Memory B cell (primary cell): ENCODE measurements at regions not wholly inside any gene's neighbourhood (a gene's known extent, or its start where the extent isn't known, plus 50 kb on each side); places are given as distances from the start of the nearest gene placed in this dataset.

Experiments
- ATAC-seq: fragments of 150-1000 bp; cut with Tn5 transposase; 2 replicates; pipeline ENCODE4 v1.10.0; 2021; ENCODE audit warnings: low read depth, mild to moderate bottlenecking, moderate library complexity
- DNase-seq, 2 donors: peaks; one replicate each; pipeline ENCODE4 v3.0.0; 2022; ENCODE audit warnings: low spot score in 2 of 2
- H3K27ac Mint-ChIP-seq: one replicate; pipeline ENCODE4 v1.8.0; 2022; ENCODE audit warnings: mild to moderate bottlenecking, moderate library complexity, mixed read lengths
- H3K27me3 Mint-ChIP-seq: one replicate; pipeline ENCODE4 v1.8.0; 2022; ENCODE audit warnings: mixed read lengths
- H3K36me3 Mint-ChIP-seq: one replicate; pipeline ENCODE4 v1.8.0; 2022; ENCODE audit warnings: mild to moderate bottlenecking, mixed read lengths
- H3K4me1 Mint-ChIP-seq: one replicate; pipeline ENCODE4 v1.8.0; 2022; ENCODE audit warnings: mixed read lengths
- H3K4me3 Mint-ChIP-seq: one replicate; pipeline ENCODE4 v1.8.0; 2022; ENCODE audit warnings: mild to moderate bottlenecking, moderate library complexity, mixed read lengths
- H3K9me3 Mint-ChIP-seq: one replicate; pipeline ENCODE4 v1.8.0; 2022; ENCODE audit warnings: mixed read lengths

GRCh38 chr18:71597219-71597618 lies 946.9 kb downstream of the CBLN2 start:
- Mint-ChIP-seq H3K36me3 (no peaks in the 10 kb centered on the region), H3K9me3 (peaks cover 2% of the 10 kb centered on the region), H3K4me3 (no peak overlapping the region), H3K27me3 (no peaks in the 10 kb centered on the region), H3K4me1 (no peaks in the 10 kb centered on the region), H3K27ac (no peak overlapping the region)
- ATAC-seq: no peak
- DNase-seq: no peak

- H3K9me3 Mint-ChIP-seq: no peaks in the 10 kb centered on the region
- no peaks in the 10 kb centered on the region for H3K27me3 Mint-ChIP-seq
- no peak overlapping the region for H3K27ac Mint-ChIP-seq
- H3K4me3 Mint-ChIP-seq: no peak overlapping the region
- DNase-seq: no peak
- no peaks in the 10 kb centered on the region for H3K4me1 Mint-ChIP-seq
- no peak for ATAC-seq
- H3K36me3 Mint-ChIP-seq: no peaks in the 10 kb centered on the region
Observed at GRCh38 chr18:71583252-71583651, 960.9 kb downstream of the CBLN2 start.

GRCh38 chr18:71554686-71555085 lies 989.5 kb downstream of the CBLN2 start:
- Mint-ChIP-seq H3K27me3 (no peaks in the 10 kb centered on the region), H3K27ac (no peak overlapping the region), H3K4me3 (no peak overlapping the region), H3K36me3 (no peaks in the 10 kb centered on the region), H3K9me3 (peaks cover 4% of the 10 kb centered on the region), H3K4me1 (no peaks in the 10 kb centered on the region)
- no peak for DNase-seq
- no peak for ATAC-seq

- no peak overlapping the region for H3K27ac Mint-ChIP-seq
- DNase-seq (no peak), ATAC-seq (no peak)
- H3K27me3 Mint-ChIP-seq: no peaks in the 10 kb centered on the region
- H3K9me3 Mint-ChIP-seq: peaks cover 7% of the 10 kb centered on the region
- H3K4me3 Mint-ChIP-seq: no peak overlapping the region
- no peaks in the 10 kb centered on the region for H3K4me1 Mint-ChIP-seq
- H3K36me3 Mint-ChIP-seq: no peaks in the 10 kb centered on the region
Observed at GRCh38 chr18:71541643-71542042, 1002.5 kb downstream of the CBLN2 start.

- Mint-ChIP-seq H3K36me3 (no peaks in the 10 kb centered on the region), H3K9me3 (no peaks in the 10 kb centered on the region)
- no peak for ATAC-seq
Observed at GRCh38 chr18:71529703-71530303, 1014.3 kb downstream of the CBLN2 start.

GRCh38 chr18:71523483-71524435 lies 1020.4 kb downstream of the CBLN2 start:
- no peak for ATAC-seq
- no peaks in the 10 kb centered on the region for H3K27me3 Mint-ChIP-seq
- no peaks in the 10 kb centered on the region for H3K9me3 Mint-ChIP-seq
- no peaks in the 10 kb centered on the region for H3K36me3 Mint-ChIP-seq
- no peak for DNase-seq
- H3K4me3 Mint-ChIP-seq: no peak overlapping the region
- H3K4me1 Mint-ChIP-seq: no peaks in the 10 kb centered on the region
- H3K27ac Mint-ChIP-seq: no peak overlapping the region

More at GRCh38 chr18:71529703-71530303, 1014.3 kb downstream of the CBLN2 start:
- Mint-ChIP-seq H3K27me3 (no peaks in the 10 kb centered on the region), H3K4me3 (no peak overlapping the region), H3K4me1 (no peaks in the 10 kb centered on the region), H3K27ac (no peak overlapping the region)
- no peak for DNase-seq

GRCh38 chr18:71505526-71505925 lies 1038.6 kb downstream of the CBLN2 start:
- Mint-ChIP-seq H3K4me3 (no peak overlapping the region), H3K36me3 (no peaks in the 10 kb centered on the region), H3K9me3 (peaks cover 9% of the 10 kb centered on the region), H3K27me3 (no peaks in the 10 kb centered on the region), H3K4me1 (no peaks in the 10 kb centered on the region), H3K27ac (no peak overlapping the region)
- ATAC-seq (no peak), DNase-seq (no peak)

GRCh38 chr18:71503222-71503621 lies 1040.9 kb downstream of the CBLN2 start:
- Mint-ChIP-seq H3K36me3 (no peaks in the 10 kb centered on the region), H3K9me3 (peaks cover 9% of the 10 kb centered on the region), H3K4me1 (no peaks in the 10 kb centered on the region), H3K27me3 (no peaks in the 10 kb centered on the region), H3K4me3 (no peak overlapping the region), H3K27ac (no peak overlapping the region)
- DNase-seq: no peak
- ATAC-seq: no peak

GRCh38 chr18:71485611-71486010 lies 1058.5 kb downstream of the CBLN2 start:
- Mint-ChIP-seq H3K4me3 (no peak overlapping the region), H3K9me3 (no peaks in the 10 kb centered on the region), H3K27me3 (no peaks in the 10 kb centered on the region), H3K4me1 (no peaks in the 10 kb centered on the region), H3K36me3 (no peaks in the 10 kb centered on the region), H3K27ac (no peak overlapping the region)
- DNase-seq: no peak
- no peak for ATAC-seq

GRCh38 chr18:71471963-71472725 lies 1072.0 kb downstream of the CBLN2 start:
- Mint-ChIP-seq H3K4me3 (no peak overlapping the region), H3K36me3 (no peaks in the 10 kb centered on the region), H3K4me1 (no peaks in the 10 kb centered on the region), H3K27me3 (no peaks in the 10 kb centered on the region), H3K27ac (no peak overlapping the region), H3K9me3 (peaks cover 2% of the 10 kb centered on the region)
- ATAC-seq (no peak), DNase-seq (no peak)

- ATAC-seq (no peak), DNase-seq (no peak)
- H3K27me3 Mint-ChIP-seq: no peaks in the 10 kb centered on the region
- no peaks in the 10 kb centered on the region for H3K4me1 Mint-ChIP-seq
- no peak overlapping the region for H3K4me3 Mint-ChIP-seq
- H3K36me3 Mint-ChIP-seq: no peaks in the 10 kb centered on the region
- no peak overlapping the region for H3K27ac Mint-ChIP-seq
- H3K9me3 Mint-ChIP-seq: peaks cover 2% of the 10 kb centered on the region
Observed at GRCh38 chr18:71456206-71456605, 1087.9 kb downstream of the CBLN2 start.

GRCh38 chr18:71450257-71450656 lies 1093.9 kb downstream of the CBLN2 start:
- H3K27ac Mint-ChIP-seq: no peak overlapping the region
- no peak overlapping the region for H3K4me3 Mint-ChIP-seq
- no peaks in the 10 kb centered on the region for H3K36me3 Mint-ChIP-seq
- H3K4me1 Mint-ChIP-seq: no peaks in the 10 kb centered on the region
- no peaks in the 10 kb centered on the region for H3K9me3 Mint-ChIP-seq
- H3K27me3 Mint-ChIP-seq: no peaks in the 10 kb centered on the region
- no peak for ATAC-seq
- DNase-seq: no peak

GRCh38 chr18:71443706-71444480 lies 1100.2 kb downstream of the CBLN2 start:
- DNase-seq (no peak), ATAC-seq (no peak)
- Mint-ChIP-seq H3K27me3 (no peaks in the 10 kb centered on the region), H3K4me3 (no peak overlapping the region), H3K9me3 (no peaks in the 10 kb centered on the region), H3K36me3 (no peaks in the 10 kb centered on the region), H3K4me1 (no peaks in the 10 kb centered on the region), H3K27ac (no peak overlapping the region)
